Ishikawa (cell line): ENCODE measurements at regions not wholly inside any gene's neighbourhood (a gene's known extent, or its start where the extent isn't known, plus 50 kb on each side); places are given as distances from the start of the nearest gene placed in this dataset.

Experiments
- CEBPB ChIP-seq: IDR thresholded peaks from 2 replicates; pipeline ENCODE4 v1.6.1; 2012
- EGR1 ChIP-seq: IDR thresholded peaks from 2 replicates; pipeline ENCODE4 v1.6.1; 2012
- EP300 ChIP-seq: IDR thresholded peaks from 2 replicates; pipeline ENCODE4 v1.6.1; 2012; ENCODE audit warnings: borderline replicate concordance
- FOXM1 ChIP-seq: IDR thresholded peaks from 2 replicates; pipeline ENCODE4 v1.6.1; 2012; ENCODE audit warnings: low read depth, borderline replicate concordance
- MAX ChIP-seq: IDR thresholded peaks from 2 replicates; pipeline ENCODE4 v1.6.1; 2012
- NFIC ChIP-seq: IDR thresholded peaks from 2 replicates; pipeline ENCODE4 v1.6.1; 2012
- RAD21 ChIP-seq: IDR thresholded peaks from 2 replicates; pipeline ENCODE4 v1.6.1; 2012; ENCODE audit warnings: low read depth
- REST ChIP-seq: IDR thresholded peaks from 2 replicates; pipeline ENCODE4 v1.6.1; 2012; ENCODE audit warnings: low read depth, mild to moderate bottlenecking
- TAF1 ChIP-seq: IDR thresholded peaks from 2 replicates; pipeline ENCODE4 v1.6.1; 2012; ENCODE audit warnings: low read depth, mild to moderate bottlenecking
- TCF12 ChIP-seq: IDR thresholded peaks from 2 replicates; pipeline ENCODE4 v1.6.1; 2012; ENCODE audit warnings: low read depth
- TEAD4 ChIP-seq: IDR thresholded peaks from 2 replicates; pipeline ENCODE4 v1.6.1; 2012
- YY1 ChIP-seq: IDR thresholded peaks from 2 replicates; pipeline ENCODE4 v1.6.1; 2012; ENCODE audit warnings: low read depth
- ZBTB7A ChIP-seq: IDR thresholded peaks from 2 replicates; pipeline ENCODE4 v1.6.1; 2012; ENCODE audit warnings: low read depth
- TF ChIP-seq, protein P1 (sequence below): IDR thresholded peaks from 2 replicates; pipeline ENCODE4 v1.6.1; 2012

DNA sequence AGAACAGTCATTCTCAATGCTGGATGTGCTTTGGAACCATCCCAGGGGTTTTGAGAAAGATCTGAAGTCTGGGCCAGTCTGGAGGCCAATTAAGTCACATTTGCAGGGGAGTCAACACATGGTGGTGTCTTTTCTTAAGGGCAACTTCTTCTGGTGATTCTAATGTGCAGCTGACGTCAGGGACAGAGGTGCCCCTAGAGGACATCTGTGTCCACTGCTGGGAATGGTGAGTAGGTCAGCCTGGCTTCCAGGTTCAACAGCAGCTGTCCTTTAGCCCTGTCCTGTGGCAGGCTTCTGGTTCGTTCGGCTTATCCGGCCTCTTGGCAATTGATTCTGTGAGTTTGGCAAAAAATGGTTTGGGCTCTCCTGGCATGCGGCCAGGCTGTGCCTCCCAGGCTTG, 269.7 kb upstream of the HABP2 start:
- no peak for TF ChIP-seq MAX
- TF ChIP-seq FOXM1, result no peak
- TF ChIP-seq CEBPB, result no peak
- no peak for TF ChIP-seq ZBTB7A
- TF ChIP-seq TAF1, result no peak
- TF ChIP-seq, protein P1, sequence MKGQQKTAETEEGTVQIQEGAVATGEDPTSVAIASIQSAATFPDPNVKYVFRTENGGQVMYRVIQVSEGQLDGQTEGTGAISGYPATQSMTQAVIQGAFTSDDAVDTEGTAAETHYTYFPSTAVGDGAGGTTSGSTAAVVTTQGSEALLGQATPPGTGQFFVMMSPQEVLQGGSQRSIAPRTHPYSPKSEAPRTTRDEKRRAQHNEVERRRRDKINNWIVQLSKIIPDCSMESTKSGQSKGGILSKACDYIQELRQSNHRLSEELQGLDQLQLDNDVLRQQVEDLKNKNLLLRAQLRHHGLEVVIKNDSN, result no peak
- no peak for TF ChIP-seq RAD21
- TF ChIP-seq TCF12, result no peak
- TF ChIP-seq EP300, result no peak
- TF ChIP-seq NFIC, result no peak
- TF ChIP-seq REST, result no peak
- TF ChIP-seq EGR1, result no peak
- no peak for TF ChIP-seq TEAD4
- TF ChIP-seq YY1, result no peak
